ENCODE measurements at regions not wholly inside any gene's neighbourhood (a gene's known extent, or its start where the extent isn't known, plus 50 kb on each side); places are given as distances from the start of the nearest gene placed in this dataset.

- no peaks in the 10 kb centered on the region for H3K4me1 ChIP-seq (ENCODE audit: control insufficient read depth in 2 of 2, insufficient read depth in 2 of 2, low read length in 2 of 2)
- H3K4me3 ChIP-seq (ENCODE audit: low read length in 2 of 2): no peak overlapping the region
- H3K36me3 ChIP-seq (ENCODE audit: control insufficient read depth in 2 of 2, insufficient read depth in 2 of 2, low read length in 1 of 2): no peaks in the 10 kb centered on the region
- DNase-seq (ENCODE audit: low read depth in 6 of 9, low spot score in 9 of 9): no peak
- no peaks in the 10 kb centered on the region for H3K27me3 ChIP-seq (ENCODE audit: control insufficient read depth in 2 of 2, insufficient read depth in 1 of 2, low read length in 1 of 2)
- 97% methylated on average over 1 of the region's 1 CpG for WGBS
- no peak overlapping the region for H3K27ac ChIP-seq (ENCODE audit: low read depth in 1 of 2, low read length in 1 of 2)
- no peaks in the 10 kb centered on the region for H3K9me3 ChIP-seq (ENCODE audit: control insufficient read depth in 2 of 2, insufficient read depth in 1 of 2, low read length in 1 of 2)
Measured at GRCh38 chr12:58819985-58820384, 100.3 kb downstream of the LRIG3 start.

Measured in thymus (tissue), 11 donors.